ENCODE measurements at regions not wholly inside any gene's neighbourhood (a gene's known extent, or its start where the extent isn't known, plus 50 kb on each side); places are given as distances from the start of the nearest gene placed in this dataset.

GRCh38 chr2:8004250-8004681, 677.6 kb upstream of the ID2 start:
- no peaks in the 10 kb centered on the region for H3K27me3 ChIP-seq (ENCODE audit: control insufficient read depth, insufficient read depth, low read length, poor library complexity, severe bottlenecking)
- DNase-seq = no peak
- Mint-ChIP-seq H3K4me3 (no peak overlapping the region), H3K27me3 (ENCODE audit: insufficient read depth) (no peaks in the 10 kb centered on the region), H3K27ac (no peak overlapping the region), H3K36me3 (ENCODE audit: low read depth) (no peaks in the 10 kb centered on the region), H3K9me3 (peaks cover 2% of the 10 kb centered on the region), H3K4me1 (peaks cover 3% of the 10 kb centered on the region)
- no peak for TF ChIP-seq CTCF (conservative IDR thresholded peaks at IDR 0.05)
- no peaks in the 10 kb centered on the region for H3K36me3 ChIP-seq (ENCODE audit: control insufficient read depth, insufficient read depth, low read length)
- 85 to 96% methylated on average over 4 of the region's 4 CpGs for WGBS, 2 experiments (ENCODE audit: insufficient coverage in 1 of 2, insufficient read length in 1 of 2)
- H3K4me3 ChIP-seq (ENCODE audit: low read length) = no peak overlapping the region
- H3K9ac ChIP-seq (ENCODE audit: extremely low read depth, low read length, poor library complexity, severe bottlenecking) = no peak overlapping the region
- H3K9me3 ChIP-seq (ENCODE audit: control insufficient read depth, low read length) = no peaks in the 10 kb centered on the region
- no peak overlapping the region for H3K27ac ChIP-seq (ENCODE audit: low read depth, low read length)
- H3K4me1 ChIP-seq (ENCODE audit: control insufficient read depth, insufficient read depth, low read length) = no peaks in the 10 kb centered on the region

GRCh38 chr2:8006181-8006580, 675.7 kb upstream of the ID2 start:
- H3K27me3 ChIP-seq (ENCODE audit: control insufficient read depth, insufficient read depth, low read length, poor library complexity, severe bottlenecking) = no peaks in the 10 kb centered on the region
- no peak for TF ChIP-seq CTCF (conservative IDR thresholded peaks at IDR 0.05)
- no peak overlapping the region for H3K27ac ChIP-seq (ENCODE audit: low read depth, low read length)
- Mint-ChIP-seq H3K27ac (no peak overlapping the region), H3K9me3 (peaks cover 2% of the 10 kb centered on the region), H3K4me3 (no peak overlapping the region), H3K36me3 (ENCODE audit: low read depth) (no peaks in the 10 kb centered on the region), H3K27me3 (ENCODE audit: insufficient read depth) (no peaks in the 10 kb centered on the region), H3K4me1 (no peaks in the 10 kb centered on the region)
- no peaks in the 10 kb centered on the region for H3K4me1 ChIP-seq (ENCODE audit: control insufficient read depth, insufficient read depth, low read length)
- no peak overlapping the region for H3K4me3 ChIP-seq (ENCODE audit: low read length)
- H3K9ac ChIP-seq (ENCODE audit: extremely low read depth, low read length, poor library complexity, severe bottlenecking) = no peak overlapping the region
- no peaks in the 10 kb centered on the region for H3K36me3 ChIP-seq (ENCODE audit: control insufficient read depth, insufficient read depth, low read length)
- no peaks in the 10 kb centered on the region for H3K9me3 ChIP-seq (ENCODE audit: control insufficient read depth, low read length)
- DNase-seq = no peak

- Histone ChIP-seq H3K4me3 (ENCODE audit: low read length) (no peak overlapping the region), H3K27me3 (ENCODE audit: control insufficient read depth, insufficient read depth, low read length, poor library complexity, severe bottlenecking) (no peaks in the 10 kb centered on the region), H3K4me1 (ENCODE audit: control insufficient read depth, insufficient read depth, low read length) (no peaks in the 10 kb centered on the region), H3K9me3 (ENCODE audit: control insufficient read depth, low read length) (no peaks in the 10 kb centered on the region), H3K27ac (ENCODE audit: low read depth, low read length) (no peak overlapping the region), H3K9ac (ENCODE audit: extremely low read depth, low read length, poor library complexity, severe bottlenecking) (no peak overlapping the region), H3K36me3 (ENCODE audit: control insufficient read depth, insufficient read depth, low read length) (no peaks in the 10 kb centered on the region)
- Mint-ChIP-seq H3K36me3 (ENCODE audit: low read depth) (no peaks in the 10 kb centered on the region), H3K9me3 (peaks cover 2% of the 10 kb centered on the region), H3K27me3 (ENCODE audit: insufficient read depth) (no peaks in the 10 kb centered on the region), H3K27ac (no peak overlapping the region), H3K4me3 (no peak overlapping the region), H3K4me1 (no peaks in the 10 kb centered on the region)
- DNase-seq = no peak
- 88 to 90% methylated on average over 2 to 3 of the region's 3 CpGs for WGBS, 2 experiments (ENCODE audit: insufficient coverage in 1 of 2, insufficient read length in 1 of 2)
- TF ChIP-seq CTCF (conservative IDR thresholded peaks at IDR 0.05) = no peak
Measured at GRCh38 chr2:8006626-8007025, 675.2 kb upstream of the ID2 start.

All from endodermal cell (in vitro differentiated cells).